ENCODE measurements at regions not wholly inside any gene's neighbourhood (a gene's known extent, or its start where the extent isn't known, plus 50 kb on each side); places are given as distances from the start of the nearest gene placed in this dataset.

DNA sequence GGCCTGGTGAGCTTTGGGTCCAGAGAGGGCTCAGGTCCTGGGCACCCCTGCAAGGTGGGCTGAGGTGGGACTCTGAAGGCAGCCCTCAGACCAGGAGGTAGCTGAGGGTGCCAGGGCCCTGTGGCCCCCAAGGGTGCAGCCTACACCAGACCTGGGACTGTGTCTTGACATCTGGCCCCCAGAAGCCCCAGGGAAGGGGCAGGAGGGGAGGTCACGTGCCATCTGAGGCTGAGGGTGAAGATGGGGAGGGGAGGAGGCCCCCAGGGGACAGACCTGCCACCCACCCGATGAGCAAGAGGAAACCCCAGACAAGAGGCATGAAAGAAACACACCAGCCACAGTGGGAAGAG, 520.2 kb downstream of the BRD1 start:
- TF ChIP-seq CTCF (tag by site-specific recombination; IDR thresholded peaks at IDR 0.05) (no peak), ZNF404 (tag by site-specific recombination; IDR thresholded peaks at IDR 0.05) (no peak), OSR2 (tag by site-specific recombination; IDR thresholded peaks at IDR 0.05) (no peak), ZNF114 (tag by site-specific recombination; IDR thresholded peaks at IDR 0.05) (no peak), REST (tag by site-specific recombination; IDR thresholded peaks at IDR 0.05) (no peak), ZNF600 (tag by site-specific recombination; IDR thresholded peaks at IDR 0.05) (no peak), ZNF701 (tag by site-specific recombination; IDR thresholded peaks at IDR 0.05) (no peak), MEIS1 (CRISPR knock-in tag; IDR thresholded peaks at IDR 0.05; ENCODE audit: borderline replicate concordance) (no peak), ZNF174 (tag by site-specific recombination; IDR thresholded peaks at IDR 0.05) (no peak), ZNF837 (tag by site-specific recombination; IDR thresholded peaks at IDR 0.05) (no peak), ZNF10 (tag by site-specific recombination; IDR thresholded peaks at IDR 0.05) (no peak), ZNF830 (tag by site-specific recombination; IDR thresholded peaks at IDR 0.05; ENCODE audit: low read depth) (no peak)
- TF ChIP-seq, protein P1, sequence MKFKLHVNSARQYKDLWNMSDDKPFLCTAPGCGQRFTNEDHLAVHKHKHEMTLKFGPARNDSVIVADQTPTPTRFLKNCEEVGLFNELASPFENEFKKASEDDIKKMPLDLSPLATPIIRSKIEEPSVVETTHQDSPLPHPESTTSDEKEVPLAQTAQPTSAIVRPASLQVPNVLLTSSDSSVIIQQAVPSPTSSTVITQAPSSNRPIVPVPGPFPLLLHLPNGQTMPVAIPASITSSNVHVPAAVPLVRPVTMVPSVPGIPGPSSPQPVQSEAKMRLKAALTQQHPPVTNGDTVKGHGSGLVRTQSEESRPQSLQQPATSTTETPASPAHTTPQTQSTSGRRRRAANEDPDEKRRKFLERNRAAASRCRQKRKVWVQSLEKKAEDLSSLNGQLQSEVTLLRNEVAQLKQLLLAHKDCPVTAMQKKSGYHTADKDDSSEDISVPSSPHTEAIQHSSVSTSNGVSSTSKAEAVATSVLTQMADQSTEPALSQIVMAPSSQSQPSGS (tag by site-specific recombination; IDR thresholded peaks at IDR 0.05; ENCODE audit: low read depth) = no peak
- TF ChIP-seq, protein P2, sequence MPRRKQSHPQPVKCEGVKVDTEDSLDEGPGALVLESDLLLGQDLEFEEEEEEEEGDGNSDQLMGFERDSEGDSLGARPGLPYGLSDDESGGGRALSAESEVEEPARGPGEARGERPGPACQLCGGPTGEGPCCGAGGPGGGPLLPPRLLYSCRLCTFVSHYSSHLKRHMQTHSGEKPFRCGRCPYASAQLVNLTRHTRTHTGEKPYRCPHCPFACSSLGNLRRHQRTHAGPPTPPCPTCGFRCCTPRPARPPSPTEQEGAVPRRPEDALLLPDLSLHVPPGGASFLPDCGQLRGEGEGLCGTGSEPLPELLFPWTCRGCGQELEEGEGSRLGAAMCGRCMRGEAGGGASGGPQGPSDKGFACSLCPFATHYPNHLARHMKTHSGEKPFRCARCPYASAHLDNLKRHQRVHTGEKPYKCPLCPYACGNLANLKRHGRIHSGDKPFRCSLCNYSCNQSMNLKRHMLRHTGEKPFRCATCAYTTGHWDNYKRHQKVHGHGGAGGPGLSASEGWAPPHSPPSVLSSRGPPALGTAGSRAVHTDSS (tag by site-specific recombination; IDR thresholded peaks at IDR 0.05) = no peak
